HT-29 (cell line): ENCODE measurements at regions not wholly inside any gene's neighbourhood (a gene's known extent, or its start where the extent isn't known, plus 50 kb on each side); places are given as distances from the start of the nearest gene placed in this dataset.
"Not testable (repeated sequence)": the region's sequence is repeated elsewhere in the genome, so short reads cannot be mapped to it uniquely, and the experiment has no call there.

Source experiments
- DNase-seq: peaks from one replicate; pipeline ENCODE4 v3.0.0-alpha.2; 2015; ENCODE audit warnings: low spot score

DNA sequence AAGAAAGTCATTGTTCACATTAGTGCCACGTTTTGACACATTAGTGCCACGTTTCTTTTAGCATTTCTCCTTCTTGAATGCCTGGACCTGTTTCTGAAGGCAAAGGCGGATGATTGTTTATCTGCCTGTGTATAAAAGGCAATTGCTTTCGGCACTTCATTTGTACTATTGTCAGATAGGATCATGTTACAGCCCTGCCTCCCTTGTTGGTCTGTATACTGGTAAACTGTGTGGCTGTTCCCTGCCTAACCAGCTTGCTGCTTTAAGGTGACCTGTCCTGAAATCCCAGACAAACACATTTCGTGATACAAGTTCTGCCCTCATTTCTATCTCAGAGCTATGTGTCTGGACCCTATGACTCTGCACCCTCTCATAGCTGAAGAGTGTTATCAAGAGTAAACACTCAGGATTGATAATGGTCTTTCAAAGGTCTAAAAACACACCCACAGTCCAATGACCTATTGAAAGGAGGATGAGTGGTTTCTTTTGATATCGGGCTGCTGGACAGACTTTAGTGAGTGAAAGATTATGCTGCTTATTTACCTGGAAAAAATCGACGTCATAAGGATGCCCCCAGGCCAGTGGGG, 276.3 kb upstream of the MCTP2 start:
- no peak for DNase-seq

DNA sequence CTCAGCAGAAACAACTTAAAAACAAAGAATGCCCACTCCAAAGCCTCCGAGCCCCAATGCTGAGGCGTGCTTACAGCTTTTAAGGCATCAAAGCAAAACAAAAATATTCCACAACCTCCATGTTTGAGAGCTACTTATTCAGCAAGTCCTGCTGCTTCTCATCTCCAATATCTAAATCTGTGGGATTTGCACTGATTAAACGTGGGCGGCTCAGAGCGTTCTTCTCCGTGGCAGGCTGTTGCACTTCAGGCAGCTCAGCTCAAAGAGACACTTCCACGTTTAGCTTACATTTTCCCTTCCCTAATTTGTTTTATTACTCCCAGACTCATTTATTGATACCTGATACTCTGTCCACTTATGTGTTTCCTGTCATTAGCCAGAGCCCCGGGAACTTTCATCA, 282.6 kb upstream of the MCTP2 start:
- no peak for DNase-seq

DNA sequence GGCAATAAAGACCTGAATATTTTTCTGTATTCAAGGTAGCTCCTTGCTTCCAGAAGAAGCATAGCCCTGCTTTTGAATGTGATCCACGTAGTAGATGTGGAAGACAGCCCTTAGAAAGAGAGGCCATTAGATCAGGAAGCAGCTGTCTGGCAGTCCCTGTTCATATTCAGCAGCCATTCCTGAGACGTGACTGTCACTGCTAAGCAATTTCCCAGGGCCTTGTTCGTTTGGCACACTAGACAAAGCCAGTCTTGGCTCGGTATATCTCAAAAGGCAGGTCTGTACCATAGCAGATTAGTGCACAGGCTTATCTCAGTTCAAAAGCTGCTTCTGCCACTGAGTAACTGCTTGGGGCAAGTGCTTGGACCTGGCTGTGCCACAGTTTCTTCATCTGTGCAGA, 287.8 kb upstream of the MCTP2 start:
- DNase-seq, result no peak

DNA sequence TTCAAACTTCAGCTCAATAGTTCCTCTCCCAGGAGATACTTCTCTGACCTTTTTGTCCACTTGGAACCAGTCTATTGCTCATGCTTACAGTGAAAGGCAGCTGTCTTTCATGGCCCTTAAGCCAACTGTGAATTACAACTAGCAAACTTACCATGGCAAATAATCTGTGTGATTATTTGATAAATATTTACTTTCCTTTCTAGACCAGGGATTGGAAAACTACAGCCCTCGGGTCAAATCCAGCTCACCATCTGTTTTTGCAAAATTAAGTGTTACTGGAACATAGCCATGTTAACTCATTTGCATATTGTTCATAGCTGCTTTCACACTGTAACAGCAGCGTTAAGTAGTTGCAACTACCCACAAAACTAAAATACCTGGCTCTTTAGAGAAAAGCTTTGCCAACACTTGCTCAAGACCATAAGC, 289.1 kb upstream of the MCTP2 start:
- no peak for DNase-seq

DNA sequence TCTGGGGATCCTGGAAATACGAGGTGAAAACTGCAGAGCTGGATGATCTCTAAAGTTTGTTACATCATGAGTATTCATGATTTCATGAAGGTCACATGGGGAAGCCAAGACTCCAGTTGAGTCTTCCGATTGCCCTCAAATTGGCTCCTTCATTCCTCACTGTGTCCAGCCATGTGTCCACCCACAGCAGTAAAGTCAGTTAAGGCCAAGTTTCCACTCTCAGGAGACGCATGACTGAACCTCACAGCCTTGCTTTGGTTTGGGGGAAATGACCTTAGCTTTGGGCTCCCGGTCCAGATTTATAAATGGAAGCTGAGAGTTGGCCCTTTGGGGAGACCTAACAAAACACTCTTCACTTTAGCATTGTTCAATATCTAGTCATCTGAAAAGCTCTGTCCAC, 289.7 kb upstream of the MCTP2 start:
- no peak for DNase-seq

DNA sequence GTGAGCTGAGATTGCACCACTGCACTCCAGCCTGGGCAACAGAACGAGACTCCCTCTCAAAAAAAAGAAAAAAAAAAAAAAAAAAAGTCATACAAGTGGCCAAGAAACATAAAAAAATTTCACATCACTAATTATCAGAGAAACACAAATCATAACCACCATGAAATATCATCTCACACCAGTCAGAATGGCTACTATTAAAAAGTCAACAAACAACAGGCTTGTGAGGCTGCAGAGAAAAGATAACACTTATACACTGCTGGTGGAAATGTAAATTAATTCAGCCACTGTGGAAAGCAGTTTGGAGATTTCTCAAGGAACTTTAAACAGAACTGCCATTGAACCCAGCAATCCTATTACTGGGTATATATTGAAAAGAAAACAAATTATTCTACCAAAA, 291.1 kb upstream of the MCTP2 start:
- DNase-seq, result no peak

DNA sequence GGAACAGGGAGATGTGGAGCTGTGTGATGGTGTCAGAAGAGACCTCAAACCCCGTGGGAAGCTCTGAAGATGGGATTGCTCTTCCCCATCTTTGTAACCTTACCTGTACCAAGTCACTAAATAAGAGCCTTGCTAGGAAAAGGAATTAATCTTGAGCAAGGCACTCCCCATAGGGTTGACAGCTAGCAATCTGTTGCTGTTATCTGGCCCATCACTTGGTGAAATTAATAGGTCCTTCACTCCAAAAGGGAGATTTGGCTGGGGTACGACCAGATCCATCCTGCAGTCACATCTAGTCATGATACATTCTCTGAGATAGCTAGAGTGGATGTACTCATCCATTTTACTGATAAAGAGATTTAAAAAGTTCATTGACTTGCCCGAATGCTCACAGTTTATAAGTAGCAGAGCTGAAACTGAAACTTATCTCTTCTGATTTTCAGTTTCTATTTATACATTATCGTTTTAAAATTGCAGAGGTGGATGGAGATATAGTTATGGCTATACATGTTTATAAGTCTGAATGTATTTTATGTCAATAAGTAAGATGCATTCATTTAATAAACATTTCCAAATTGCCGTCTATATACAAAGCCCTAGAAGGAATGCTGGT, 299.1 kb upstream of the MCTP2 start:
- no peak for DNase-seq

DNA sequence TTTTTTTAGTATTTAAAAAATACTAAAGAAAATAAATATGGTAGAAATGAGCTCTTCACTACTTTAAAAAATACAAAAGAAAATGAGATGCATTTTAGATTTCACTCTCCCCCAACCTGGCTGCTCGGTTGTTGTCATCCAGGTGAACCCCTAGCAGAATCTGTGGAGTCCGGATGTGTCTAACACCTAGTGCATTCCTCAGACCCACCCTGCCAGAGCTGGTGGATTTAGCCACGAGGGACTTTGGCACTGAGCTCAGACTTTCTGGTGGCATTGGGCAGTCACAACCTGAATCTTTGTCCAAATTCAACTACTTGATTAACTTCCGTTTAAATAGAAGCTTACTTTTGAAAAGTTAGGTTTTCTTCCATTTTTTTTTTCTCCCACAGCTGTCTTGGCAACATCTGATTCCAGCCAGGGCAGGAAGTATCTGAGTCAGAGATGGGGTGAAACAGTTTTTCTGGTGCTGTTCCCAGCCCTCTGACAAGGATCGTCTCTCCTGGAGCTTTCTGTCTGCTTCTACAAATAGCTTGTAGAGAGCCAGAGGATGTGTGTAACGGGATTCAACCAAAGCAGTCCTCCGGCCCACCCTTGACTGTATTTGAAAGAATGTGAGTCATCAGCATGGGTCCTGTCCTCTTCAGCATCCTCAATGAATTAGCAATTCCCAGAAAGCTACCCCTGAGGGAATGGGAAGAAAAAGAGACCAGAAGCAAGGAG, 301.8 kb upstream of the MCTP2 start:
- DNase-seq, result no peak

DNA sequence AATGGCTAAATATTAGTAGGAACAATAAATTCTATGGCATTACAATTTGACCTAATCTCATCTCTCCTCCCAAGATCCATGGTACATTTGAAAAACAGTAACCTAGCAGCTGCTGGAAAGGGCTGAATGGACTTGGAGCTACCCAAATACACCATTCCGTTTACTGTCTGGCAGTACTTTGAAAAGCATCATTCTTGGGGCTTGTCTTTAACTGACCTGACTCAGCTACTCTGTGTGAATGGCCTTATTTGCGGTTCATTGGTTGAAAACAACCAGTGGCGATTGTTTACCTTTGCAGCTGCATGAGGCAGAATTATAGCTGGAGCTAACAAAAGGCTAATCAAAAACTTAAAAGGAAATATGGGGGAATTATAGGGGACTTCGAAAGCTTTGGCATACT, 311.2 kb upstream of the MCTP2 start:
- no peak for DNase-seq

DNA sequence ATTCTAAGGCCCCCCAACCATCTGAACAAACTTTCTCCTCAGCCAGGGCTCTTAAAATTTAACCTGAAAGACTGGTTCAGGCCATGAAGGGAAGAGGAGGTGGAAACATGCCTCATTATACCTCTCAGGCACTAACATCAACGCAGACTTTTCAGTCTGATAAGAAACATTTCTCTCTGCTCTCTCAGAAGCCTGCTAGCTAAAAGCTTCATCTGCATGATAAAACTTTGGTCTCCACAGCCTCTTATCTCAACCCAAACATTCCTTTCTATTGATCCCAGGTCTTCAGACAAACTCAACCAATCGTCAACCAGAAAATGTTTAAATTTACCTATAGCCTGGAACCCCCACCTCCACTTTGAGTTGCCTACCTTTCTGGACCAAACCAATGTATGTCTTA, 312.6 kb upstream of the MCTP2 start:
- DNase-seq, result not testable (repeated sequence)

DNA sequence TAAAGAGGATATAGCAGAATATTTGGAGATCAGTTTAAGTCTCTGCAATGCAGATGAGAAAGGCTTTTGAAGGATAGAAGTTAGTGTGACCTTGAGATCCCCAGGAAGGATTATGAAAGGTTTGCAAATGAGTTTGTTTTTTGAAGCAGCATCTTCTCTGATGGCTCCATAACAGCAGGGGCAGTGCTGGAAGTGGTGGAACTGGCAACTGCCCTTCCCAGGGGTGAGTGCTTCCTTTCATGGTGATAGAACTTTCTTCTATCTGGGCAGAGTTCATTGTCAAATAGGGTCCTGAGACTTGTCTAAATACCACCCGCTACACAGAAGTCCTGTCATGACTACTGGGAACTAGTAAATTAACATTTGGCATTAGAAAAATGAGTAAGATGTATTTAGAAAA, 314.2 kb upstream of the MCTP2 start:
- no peak for DNase-seq

DNA sequence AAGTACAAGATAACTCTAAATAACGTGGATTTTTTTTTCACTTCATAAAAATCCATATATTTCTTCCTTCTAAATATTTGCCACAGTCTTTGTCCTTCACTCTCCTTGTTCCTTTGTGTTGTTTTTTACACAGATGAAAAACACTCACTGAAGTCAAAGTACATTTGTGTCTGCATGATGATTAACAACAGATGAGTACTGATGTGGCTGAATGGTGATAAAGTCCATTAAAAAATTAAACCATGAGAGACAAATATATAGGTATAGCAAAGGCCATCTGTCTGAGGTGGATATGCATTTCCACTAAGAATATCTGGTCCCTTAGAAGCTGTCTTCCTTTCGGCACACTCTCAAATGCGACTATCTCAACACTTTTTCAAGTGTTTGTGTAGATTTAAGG, 317.5 kb upstream of the MCTP2 start:
- no peak for DNase-seq

DNA sequence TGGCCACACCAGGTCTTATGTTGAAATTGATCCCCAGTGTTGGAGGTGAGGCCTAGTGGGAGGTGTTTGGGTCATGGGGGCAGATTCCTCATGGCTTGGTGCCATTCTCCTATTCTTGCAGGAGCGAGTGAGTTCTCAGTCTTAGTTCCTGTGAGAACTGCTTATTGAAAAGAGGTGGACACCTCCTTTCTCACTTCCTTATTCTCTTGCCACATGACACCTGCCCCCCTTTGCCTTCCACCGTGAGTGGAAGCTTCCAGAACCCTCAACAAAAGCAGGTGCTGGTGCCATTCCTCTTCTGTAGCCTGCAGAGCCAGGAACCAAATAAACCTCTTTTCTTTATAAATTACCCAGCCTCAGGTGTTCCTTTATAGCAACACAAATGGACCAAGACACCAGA, 318.1 kb upstream of the MCTP2 start:
- DNase-seq, result no peak

DNA sequence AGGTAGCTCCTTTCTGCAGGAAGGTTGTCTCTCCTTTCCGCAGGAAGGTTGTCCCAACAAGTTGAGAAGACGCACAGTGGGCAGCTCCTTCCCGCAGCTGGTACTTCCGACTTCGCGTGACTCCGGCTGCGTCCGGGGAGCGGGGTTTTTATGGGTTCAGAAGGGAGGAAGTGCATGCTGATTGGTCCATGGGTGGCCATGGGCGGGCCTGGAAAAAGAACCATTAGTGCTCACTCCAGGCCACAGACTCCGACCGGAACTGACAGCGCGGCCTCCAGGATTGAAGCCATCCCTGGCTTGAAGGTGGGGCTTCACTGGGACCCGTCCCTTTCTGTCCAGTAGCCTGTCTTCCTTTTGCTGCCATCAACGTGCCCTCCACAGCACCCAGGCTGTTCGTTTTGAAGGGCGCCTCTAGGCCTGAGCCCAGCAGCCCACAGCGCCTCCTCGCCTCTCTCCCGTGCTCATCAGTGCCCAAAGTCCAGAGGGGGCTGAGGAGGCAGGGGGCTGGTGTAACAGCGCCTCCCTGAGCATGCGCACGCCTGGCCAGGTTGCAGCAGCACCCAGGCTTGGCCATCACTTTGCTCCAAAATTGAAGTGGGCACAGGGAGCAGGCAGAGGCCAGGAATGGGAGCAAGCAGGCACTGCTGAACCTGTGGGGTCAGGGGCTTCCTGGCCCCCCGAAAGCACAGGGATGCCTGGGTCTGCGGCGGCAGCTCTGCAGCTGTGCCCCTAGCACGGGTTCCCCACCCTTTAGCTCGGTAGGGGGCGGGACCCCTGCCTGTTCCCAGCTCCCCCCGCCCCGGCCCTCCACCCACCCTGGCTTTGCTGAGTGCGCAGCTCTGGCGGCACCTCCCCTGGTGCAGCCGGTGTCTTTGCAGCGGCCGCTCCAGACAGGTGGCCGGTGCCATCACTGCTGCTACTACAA, 330.6 kb upstream of the MCTP2 start:
- DNase-seq, result no peak

DNA sequence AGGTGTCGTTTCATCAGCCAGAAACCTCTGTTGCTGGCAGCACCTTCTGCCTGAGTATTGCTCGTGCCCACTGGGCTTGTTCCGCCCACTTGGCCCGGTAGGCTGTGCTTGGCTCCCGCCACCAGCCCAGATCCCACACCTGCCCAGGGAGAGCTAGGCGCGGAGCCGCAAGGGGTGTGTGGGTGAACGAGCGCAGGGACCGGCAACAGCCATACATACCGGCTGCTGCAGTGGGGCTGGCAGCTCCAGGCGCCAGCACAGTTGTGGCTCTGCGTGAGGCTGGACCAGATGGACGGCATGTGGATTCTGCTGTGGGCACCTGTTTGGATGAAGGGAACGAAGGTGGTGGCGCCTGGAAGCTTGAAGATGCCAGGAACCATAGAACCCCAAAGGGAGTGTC, 331.5 kb upstream of the MCTP2 start:
- no peak for DNase-seq

DNA sequence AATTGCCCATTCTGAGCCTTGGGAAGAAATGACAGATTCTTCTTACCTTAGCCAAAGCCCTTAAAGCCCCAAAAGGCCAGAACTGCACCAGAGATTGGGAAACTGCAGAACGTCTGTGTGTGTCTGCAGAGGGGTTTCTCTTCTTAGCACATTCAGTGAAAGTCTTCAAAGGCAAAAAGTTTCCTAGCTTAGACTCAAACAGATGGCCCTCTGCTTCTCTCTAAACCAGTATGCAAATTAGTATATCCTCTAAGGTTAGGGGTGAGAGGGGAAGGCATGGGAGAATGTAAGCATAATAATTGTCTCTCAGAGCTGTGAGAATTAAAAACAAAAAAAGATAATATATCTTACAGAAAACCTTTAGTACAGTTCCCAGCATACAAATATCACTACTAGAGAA, 334.0 kb upstream of the MCTP2 start:
- no peak for DNase-seq

DNA sequence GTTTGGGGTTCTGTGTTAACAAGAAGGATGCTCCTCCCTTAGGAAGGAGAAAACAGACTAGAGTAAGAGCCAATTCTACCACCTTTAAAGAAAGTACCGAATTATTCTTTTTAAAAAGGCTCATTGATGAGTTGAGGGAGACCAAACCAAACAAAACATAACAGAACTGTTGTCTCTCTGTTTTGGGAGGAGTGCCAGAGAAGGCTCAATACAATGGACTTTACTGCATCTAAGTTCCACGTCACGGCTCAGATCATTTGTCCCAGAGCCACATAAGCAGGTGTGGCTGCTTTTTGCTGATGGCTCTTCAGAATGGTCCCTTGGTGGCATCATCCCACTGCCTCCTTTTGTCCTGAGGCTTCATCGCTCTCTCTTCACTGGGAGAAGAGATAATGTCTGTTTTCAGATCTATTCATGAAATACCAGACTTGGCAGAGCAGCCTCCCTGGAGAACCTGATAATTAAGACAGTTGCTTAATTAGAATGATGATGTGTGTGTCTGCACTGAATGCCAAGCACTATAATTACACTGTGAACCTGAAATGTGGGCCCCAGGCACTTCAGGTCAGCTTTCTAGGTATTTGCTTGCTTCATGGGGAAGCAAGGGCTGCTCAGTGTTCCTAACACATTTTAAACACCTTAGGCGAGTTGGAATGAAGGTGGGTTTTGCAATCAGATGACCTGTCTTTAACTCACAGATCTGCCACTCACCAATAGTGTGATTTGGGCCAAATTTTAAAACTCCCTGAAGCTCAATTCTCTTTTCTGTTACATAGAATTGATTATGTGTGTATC, 335.2 kb upstream of the MCTP2 start:
- no peak for DNase-seq

DNA sequence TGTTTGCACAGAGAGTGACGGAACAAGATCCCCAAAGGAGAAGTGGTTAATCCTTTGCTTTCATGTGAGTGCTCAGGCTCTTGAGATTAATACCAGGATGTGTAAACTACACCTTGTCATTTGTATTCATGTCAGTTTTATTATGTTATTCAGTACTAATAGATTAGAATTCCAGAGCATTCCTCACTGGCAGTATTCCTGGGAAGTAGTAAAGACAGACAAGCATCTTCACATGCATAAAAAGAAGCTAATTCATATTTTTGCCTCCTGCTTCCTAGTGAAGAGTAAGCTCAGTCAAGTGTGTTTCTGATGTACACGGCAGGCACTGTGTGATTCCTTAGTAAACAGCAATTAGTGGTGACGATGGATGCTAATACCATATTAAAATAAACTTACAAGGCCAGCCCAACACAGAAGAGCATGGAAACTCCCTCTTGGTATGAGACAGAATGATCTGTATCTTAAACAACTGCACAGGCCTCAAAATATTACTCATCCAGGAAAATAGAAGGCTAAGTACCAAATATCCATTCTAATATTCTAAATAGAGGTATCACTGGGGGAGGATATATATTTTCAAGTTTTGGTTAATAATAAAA, 336.8 kb upstream of the MCTP2 start:
- no peak for DNase-seq

DNA sequence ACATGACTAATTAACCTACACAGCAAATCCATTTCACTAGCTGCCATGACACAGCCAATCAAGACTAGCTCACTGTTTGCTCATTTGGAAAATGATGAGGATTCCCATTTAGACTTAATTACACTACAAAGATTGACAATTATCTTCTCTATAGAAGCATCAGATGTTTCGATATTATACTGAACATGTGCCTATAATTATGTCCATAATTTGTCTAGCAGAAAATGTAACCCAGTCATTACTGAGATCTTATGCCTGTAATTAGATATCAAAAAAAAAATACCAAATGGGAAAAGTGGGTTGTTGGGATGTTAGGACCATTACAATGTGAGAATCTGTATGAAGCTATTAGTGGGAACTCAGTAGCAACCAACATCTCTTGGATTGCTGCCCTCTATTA, 344.2 kb upstream of the MCTP2 start:
- DNase-seq, result no peak

DNA sequence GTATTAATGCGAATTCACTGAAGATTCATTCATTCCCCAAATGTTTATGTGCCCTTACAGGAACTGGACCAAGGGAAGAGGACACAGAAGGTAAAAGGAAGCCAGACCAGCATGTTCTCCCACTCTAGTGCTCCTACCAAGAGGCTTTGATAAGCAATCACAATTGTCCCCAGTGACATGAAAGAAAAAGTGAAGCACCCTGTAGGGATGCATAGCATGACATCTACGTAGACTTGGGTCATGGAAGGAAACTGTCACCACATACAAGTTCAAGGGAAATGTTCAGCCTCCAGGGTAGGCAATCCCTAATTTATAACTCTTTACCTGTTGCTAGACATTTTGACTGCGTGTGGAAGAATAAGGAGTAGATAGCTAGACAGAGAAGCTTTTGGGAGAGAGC, 348.6 kb upstream of the MCTP2 start:
- DNase-seq, result no peak

DNA sequence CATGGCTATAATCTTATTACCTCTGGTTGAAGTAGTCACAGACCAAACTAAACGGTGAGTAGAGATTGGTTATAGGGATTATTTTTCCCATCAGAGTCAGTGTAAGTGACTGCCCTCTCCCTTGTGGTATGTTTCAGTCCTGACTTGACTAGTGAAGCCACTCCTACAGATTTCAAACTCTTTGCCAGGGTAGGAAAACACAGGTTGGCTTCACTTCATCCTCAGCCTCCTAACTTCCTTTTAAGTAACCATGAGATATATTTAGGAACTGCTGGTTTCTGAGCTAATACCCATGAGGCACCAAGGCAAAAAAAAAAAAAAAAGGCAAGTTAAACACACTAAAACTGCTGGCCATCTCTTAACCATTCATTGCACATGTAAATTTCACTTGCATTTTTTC, 349.2 kb upstream of the MCTP2 start:
- DNase-seq, result no peak
